ENCODE measurements at regions not wholly inside any gene's neighbourhood (a gene's known extent, or its start where the extent isn't known, plus 50 kb on each side); places are given as distances from the start of the nearest gene placed in this dataset.

DNA sequence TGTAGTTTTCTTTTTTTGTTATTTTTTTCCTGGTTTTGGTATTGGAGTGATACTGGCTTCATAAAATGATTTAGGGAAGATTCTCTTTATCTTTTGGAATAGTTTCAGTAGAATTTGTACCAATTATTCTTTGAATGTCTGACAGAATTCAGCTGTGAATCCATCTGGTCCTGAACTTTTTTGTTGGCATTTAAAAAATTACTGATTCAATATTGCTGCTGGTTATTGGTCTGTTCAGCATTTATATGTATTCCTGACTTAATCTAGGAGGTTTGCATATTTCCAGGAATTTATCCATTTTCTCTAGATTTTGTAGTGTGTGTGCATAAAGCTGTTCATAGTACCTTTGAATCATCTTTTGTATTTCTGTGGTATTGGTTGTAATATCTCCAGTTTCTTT is 100.2 kb downstream of the NXNL2 start:
- Histone ChIP-seq H3K9ac (ENCODE audit: insufficient read depth, low read length, poor library complexity, severe bottlenecking) (no peak overlapping the region), H3K4me3 (replicated peaks in 1 of 3; ENCODE audit: low read depth in 2 of 3, low read length in 3 of 3) (no peak overlapping the region), H3K27me3 (ENCODE audit: control insufficient read depth in 2 of 2, insufficient read depth in 2 of 2, low read length in 2 of 2) (no peaks in the 10 kb centered on the region), H2AFZ (ENCODE audit: insufficient read depth, low read depth, low read length, poor library complexity, severe bottlenecking) (no peak overlapping the region), H3K4me2 (replicated peaks; ENCODE audit: extremely low read depth, low read length, poor library complexity, severe bottlenecking) (no peak overlapping the region), H4K20me1 (ENCODE audit: insufficient read depth, low read length) (no peaks in the 10 kb centered on the region), H3K36me3 (replicated peaks in 1 of 2; ENCODE audit: control insufficient read depth in 1 of 2, insufficient read depth in 2 of 2, low read length in 2 of 2) (no peaks in the 10 kb centered on the region), H3K9me3 (replicated peaks in 1 of 2; ENCODE audit: control insufficient read depth in 1 of 2, insufficient read depth in 1 of 2, low read length in 2 of 2) (peaks cover 0 to 5% of the 10 kb centered on the region in 2 donors), H3K79me2 (ENCODE audit: insufficient read depth, low read length) (no peaks in the 10 kb centered on the region), H3K4me1 (ENCODE audit: control insufficient read depth in 1 of 2, insufficient read depth in 2 of 2, low read length in 2 of 2) (no peaks in the 10 kb centered on the region), H3K27ac (ENCODE audit: low read depth in 1 of 2, low read length in 2 of 2) (no peak overlapping the region)
- TF ChIP-seq CTCF (IDR thresholded peaks at IDR 0.05): no peak
- intact Hi-C loops (cut with micrococcal nuclease): no loop called here
- Mint-ChIP-seq H3K4me1 (no peaks in the 10 kb centered on the region), H3K9me3 (peaks cover 3 to 37% (median 20%) of the 10 kb centered on the region in 7 donors), H3K4me3 (no peak overlapping the region), H3K27me3 (ENCODE audit: low read depth in 3 of 3) (peaks cover 0 to 15% (median 3%) of the 10 kb centered on the region in 3 donors), H3K27ac (no peak overlapping the region), H3K36me3 (no peaks in the 10 kb centered on the region)
- DNase-seq: no peak

- TF ChIP-seq CTCF (IDR thresholded peaks at IDR 0.05): no peak
- H3K27ac ChIP-seq (ENCODE audit: low read depth in 1 of 2, low read length in 2 of 2): no peak overlapping the region
- whole genome bisulfite sequencing (ENCODE audit: insufficient coverage): 100% methylated on average over 1 of the region's 4 CpGs
- H3K27me3 Mint-ChIP-seq (ENCODE audit: low read depth in 3 of 3): peaks cover 2 to 12% (median 4%) of the 10 kb centered on the region in 3 donors
- intact Hi-C loops (cut with micrococcal nuclease): no loop called here
- H3K9me3 Mint-ChIP-seq: peaks cover 8 to 25% (median 12%) of the 10 kb centered on the region in 7 donors
- H2AFZ ChIP-seq (ENCODE audit: insufficient read depth, low read depth, low read length, poor library complexity, severe bottlenecking): no peak overlapping the region
- H3K36me3 ChIP-seq (replicated peaks in 1 of 2; ENCODE audit: control insufficient read depth in 1 of 2, insufficient read depth in 2 of 2, low read length in 2 of 2): no peaks in the 10 kb centered on the region
- no peaks in the 10 kb centered on the region for H4K20me1 ChIP-seq (ENCODE audit: insufficient read depth, low read length)
- peaks cover 0 to 5% of the 10 kb centered on the region in 2 donors for H3K9me3 ChIP-seq (replicated peaks in 1 of 2; ENCODE audit: control insufficient read depth in 1 of 2, insufficient read depth in 1 of 2, low read length in 2 of 2)
- H3K4me1 Mint-ChIP-seq: no peaks in the 10 kb centered on the region
- H3K36me3 Mint-ChIP-seq: no peaks in the 10 kb centered on the region
- H3K27me3 ChIP-seq (ENCODE audit: control insufficient read depth in 2 of 2, insufficient read depth in 2 of 2, low read length in 2 of 2): no peaks in the 10 kb centered on the region
- no peak overlapping the region for H3K9ac ChIP-seq (ENCODE audit: insufficient read depth, low read length, poor library complexity, severe bottlenecking)
- H3K4me3 ChIP-seq (replicated peaks in 1 of 3; ENCODE audit: low read depth in 2 of 3, low read length in 3 of 3): no peak overlapping the region
- H3K4me2 ChIP-seq (replicated peaks; ENCODE audit: extremely low read depth, low read length, poor library complexity, severe bottlenecking): no peak overlapping the region
- DNase-seq: no peak
- H3K27ac Mint-ChIP-seq: no peak overlapping the region
- H3K4me1 ChIP-seq (ENCODE audit: control insufficient read depth in 1 of 2, insufficient read depth in 2 of 2, low read length in 2 of 2): no peaks in the 10 kb centered on the region
- no peak overlapping the region for H3K4me3 Mint-ChIP-seq
- no peaks in the 10 kb centered on the region for H3K79me2 ChIP-seq (ENCODE audit: insufficient read depth, low read length)
These were observed 106.7 kb downstream of the NXNL2 start for GRCh38 chr9:88641456-88642240.

All from CD14-positive monocyte (primary cell).